HEK293T (cell line): ENCODE measurements at regions not wholly inside any gene's neighbourhood (a gene's known extent, or its start where the extent isn't known, plus 50 kb on each side); places are given as distances from the start of the nearest gene placed in this dataset.

Experiments used
- ARNT ChIP-seq: fragments of 450-650 bp; IDR thresholded peaks from 2 replicates; pipeline ENCODE4 v1.6.1; 2017; ENCODE audit warnings: mild to moderate bottlenecking
- BHLHE40 ChIP-seq: fragments of 450-650 bp; IDR thresholded peaks from 2 replicates; pipeline ENCODE4 v1.6.1; 2016; ENCODE audit warnings: mild to moderate bottlenecking, moderate library complexity, borderline replicate concordance
- ELF4 ChIP-seq: fragments of 450-650 bp; IDR thresholded peaks from 2 replicates; pipeline ENCODE4 v1.6.1; 2017; ENCODE audit warnings: antibody characterized with exemption
- FOXA1 ChIP-seq: fragments of 450-650 bp; IDR thresholded peaks from 2 replicates; pipeline ENCODE4 v1.6.1; 2016; ENCODE audit warnings: mild to moderate bottlenecking
- FOXK2 ChIP-seq: fragments of 450-650 bp; IDR thresholded peaks from 2 replicates; pipeline ENCODE4 v1.6.1; 2016; ENCODE audit warnings: mild to moderate bottlenecking
- FOXM1 ChIP-seq: fragments of 450-650 bp; IDR thresholded peaks from 2 replicates; pipeline ENCODE4 v1.6.1; 2017; ENCODE audit warnings: mild to moderate bottlenecking, borderline replicate concordance
- L3MBTL2 ChIP-seq: fragments of 450-650 bp; conservative IDR thresholded peaks from 2 replicates; pipeline ENCODE4 v1.6.1; 2016; ENCODE audit warnings: mild to moderate bottlenecking
- LEF1 ChIP-seq: fragments of 450-650 bp; IDR thresholded peaks from 2 replicates; pipeline ENCODE4 v1.6.1; 2017; ENCODE audit warnings: mild to moderate bottlenecking, borderline replicate concordance
- NFRKB ChIP-seq: fragments of 450-650 bp; IDR thresholded peaks from 2 replicates; pipeline ENCODE4 v1.6.1; 2016; ENCODE audit warnings: mild to moderate bottlenecking, moderate library complexity
- SP1 ChIP-seq: fragments of 450-650 bp; IDR thresholded peaks from 2 replicates; pipeline ENCODE4 v1.6.1; 2017
- TARDBP ChIP-seq: fragments of 450-650 bp; IDR thresholded peaks from 2 replicates; pipeline ENCODE4 v1.6.1; 2016
- ZNF384 ChIP-seq: fragments of 450-650 bp; IDR thresholded peaks from 2 replicates; pipeline ENCODE4 v1.6.1; 2016

DNA sequence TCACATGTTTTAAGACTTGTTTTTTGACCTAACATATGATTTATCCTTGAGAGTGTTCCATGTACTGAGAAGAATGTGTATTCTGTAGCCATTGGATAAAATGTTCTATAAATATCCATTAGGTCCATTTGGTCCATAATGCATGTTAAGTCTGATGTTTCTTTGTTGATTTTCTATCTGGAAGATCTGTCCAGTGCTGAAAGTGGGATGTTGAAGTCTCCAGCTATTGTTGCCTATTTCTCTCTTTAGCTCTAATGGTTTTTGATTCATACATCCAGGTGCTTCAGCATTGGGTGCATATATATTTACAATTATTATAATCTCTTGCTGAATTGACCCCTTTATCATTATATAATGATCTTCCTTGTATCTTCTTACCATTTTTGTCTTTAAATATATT, 451.1 kb downstream of the BRINP1 start:
- TF ChIP-seq BHLHE40 (no peak), FOXM1 (no peak), TARDBP (no peak), LEF1 (no peak), FOXK2 (no peak), SP1 (no peak), ZNF384 (no peak), ELF4 (no peak), NFRKB (no peak), L3MBTL2 (no peak), FOXA1 (no peak), ARNT (no peak)
